ENCODE measurements at regions not wholly inside any gene's neighbourhood (a gene's known extent, or its start where the extent isn't known, plus 50 kb on each side); places are given as distances from the start of the nearest gene placed in this dataset.

DNA sequence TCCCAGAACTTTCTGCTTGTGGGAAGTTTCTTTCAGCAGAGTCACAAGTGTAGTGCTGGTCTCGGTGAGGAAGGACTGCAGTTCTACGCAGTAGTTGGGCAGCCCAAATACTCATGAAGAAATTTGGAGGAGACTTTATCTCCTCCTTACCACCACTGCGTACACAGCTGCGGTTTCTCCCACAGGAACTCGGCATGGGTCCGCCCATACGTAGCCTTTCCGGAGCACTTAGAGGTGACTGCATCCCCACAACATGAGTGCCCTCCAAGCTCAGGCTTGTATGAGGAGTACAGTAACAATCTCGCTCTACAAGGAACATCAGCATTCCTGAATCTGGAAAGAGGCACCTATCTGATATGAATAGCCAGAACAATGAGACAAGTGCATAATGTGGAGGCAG, 549.2 kb upstream of the SEMA3D start:
- TF ChIP-seq MYC (IDR thresholded peaks at IDR 0.05; ENCODE audit: low read depth, low read length) (no peak), POLR2A (IDR thresholded peaks at IDR 0.05; ENCODE audit: extremely low read depth, insufficient read length) (no peak)
- TF ChIP-seq, protein P1, sequence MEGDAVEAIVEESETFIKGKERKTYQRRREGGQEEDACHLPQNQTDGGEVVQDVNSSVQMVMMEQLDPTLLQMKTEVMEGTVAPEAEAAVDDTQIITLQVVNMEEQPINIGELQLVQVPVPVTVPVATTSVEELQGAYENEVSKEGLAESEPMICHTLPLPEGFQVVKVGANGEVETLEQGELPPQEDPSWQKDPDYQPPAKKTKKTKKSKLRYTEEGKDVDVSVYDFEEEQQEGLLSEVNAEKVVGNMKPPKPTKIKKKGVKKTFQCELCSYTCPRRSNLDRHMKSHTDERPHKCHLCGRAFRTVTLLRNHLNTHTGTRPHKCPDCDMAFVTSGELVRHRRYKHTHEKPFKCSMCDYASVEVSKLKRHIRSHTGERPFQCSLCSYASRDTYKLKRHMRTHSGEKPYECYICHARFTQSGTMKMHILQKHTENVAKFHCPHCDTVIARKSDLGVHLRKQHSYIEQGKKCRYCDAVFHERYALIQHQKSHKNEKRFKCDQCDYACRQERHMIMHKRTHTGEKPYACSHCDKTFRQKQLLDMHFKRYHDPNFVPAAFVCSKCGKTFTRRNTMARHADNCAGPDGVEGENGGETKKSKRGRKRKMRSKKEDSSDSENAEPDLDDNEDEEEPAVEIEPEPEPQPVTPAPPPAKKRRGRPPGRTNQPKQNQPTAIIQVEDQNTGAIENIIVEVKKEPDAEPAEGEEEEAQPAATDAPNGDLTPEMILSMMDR (IDR thresholded peaks at IDR 0.05; ENCODE audit: low read depth, low read length), result no peak
- TF ChIP-seq, protein P2, sequence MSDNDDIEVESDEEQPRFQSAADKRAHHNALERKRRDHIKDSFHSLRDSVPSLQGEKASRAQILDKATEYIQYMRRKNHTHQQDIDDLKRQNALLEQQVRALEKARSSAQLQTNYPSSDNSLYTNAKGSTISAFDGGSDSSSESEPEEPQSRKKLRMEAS (IDR thresholded peaks at IDR 0.05; ENCODE audit: low read depth, low read length), result no peak
- no peak overlapping the region for H3K4me3 ChIP-seq (ENCODE audit: low read depth, low read length)
- no peak for DNase-seq (ENCODE audit: low read depth)

DNA sequence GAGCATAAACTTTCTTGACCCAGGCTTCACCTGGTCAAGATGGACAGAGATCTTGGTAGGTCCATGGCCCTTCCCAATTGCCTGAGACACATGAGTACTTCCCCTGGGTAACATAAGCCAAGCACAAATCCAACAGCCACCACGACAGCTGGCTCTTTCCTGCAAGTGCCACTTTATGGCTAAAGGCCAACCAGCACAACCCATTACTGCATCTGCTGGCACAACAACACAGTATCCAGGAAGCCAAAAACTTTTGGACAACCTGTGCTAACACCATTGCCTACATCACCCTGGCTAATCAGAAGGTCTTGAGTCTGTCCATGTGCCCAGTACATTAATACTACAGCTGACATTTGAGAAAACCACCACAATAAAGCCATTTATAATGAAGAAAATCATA, 548.0 kb upstream of the SEMA3D start:
- TF ChIP-seq, protein P1 (IDR thresholded peaks at IDR 0.05; ENCODE audit: low read depth, low read length), result no peak
- TF ChIP-seq MYC (IDR thresholded peaks at IDR 0.05; ENCODE audit: low read depth, low read length), result no peak
- TF ChIP-seq POLR2A (IDR thresholded peaks at IDR 0.05; ENCODE audit: extremely low read depth, insufficient read length), result no peak
- TF ChIP-seq, protein P2 (IDR thresholded peaks at IDR 0.05; ENCODE audit: low read depth, low read length), result no peak
- no peak for DNase-seq (ENCODE audit: low read depth)
- no peak overlapping the region for H3K4me3 ChIP-seq (ENCODE audit: low read depth, low read length)

DNA sequence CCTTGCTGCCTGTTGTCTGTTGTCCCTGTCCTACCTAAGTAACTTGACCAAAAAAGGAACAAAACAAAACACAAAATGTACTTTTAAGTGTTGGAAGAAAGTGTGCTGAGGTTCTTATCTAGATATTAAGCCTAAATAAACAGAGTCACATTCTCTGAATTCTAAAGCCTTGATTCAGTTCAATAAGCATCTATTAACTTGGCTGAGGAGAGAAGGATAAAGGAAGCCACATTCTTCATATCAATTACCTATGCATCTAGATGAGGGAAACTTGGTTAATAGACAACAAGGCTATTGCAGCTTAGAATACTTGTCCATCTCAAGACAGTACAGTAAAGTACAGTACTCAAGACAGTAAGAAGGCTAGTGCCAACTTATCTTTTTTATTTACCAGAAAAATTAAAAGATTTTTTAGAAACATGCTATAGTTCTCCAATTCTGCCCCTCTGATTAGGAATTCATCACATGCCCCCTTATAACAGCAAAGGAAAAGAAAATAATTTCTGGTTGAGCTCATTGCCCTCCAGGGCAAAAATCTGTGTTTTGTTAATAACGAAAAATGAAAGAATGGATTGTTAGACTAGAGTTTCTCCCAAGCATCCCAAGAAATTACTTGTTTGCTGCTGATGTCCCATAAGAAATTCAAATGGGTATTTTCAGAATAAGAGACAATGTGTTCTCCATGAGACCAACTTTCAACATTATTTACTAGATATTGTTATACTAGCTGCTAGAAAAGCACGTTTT, 546.5 kb upstream of the SEMA3D start:
- TF ChIP-seq POLR2A (IDR thresholded peaks at IDR 0.05; ENCODE audit: extremely low read depth, insufficient read length) (no peak), MYC (IDR thresholded peaks at IDR 0.05; ENCODE audit: low read depth, low read length) (no peak)
- TF ChIP-seq, protein P1 (IDR thresholded peaks at IDR 0.05; ENCODE audit: low read depth, low read length), result no peak
- TF ChIP-seq, protein P2 (IDR thresholded peaks at IDR 0.05; ENCODE audit: low read depth, low read length), result no peak
- H3K4me3 ChIP-seq (ENCODE audit: low read depth, low read length), result no peak overlapping the region
- DNase-seq (ENCODE audit: low read depth), result no peak

DNA sequence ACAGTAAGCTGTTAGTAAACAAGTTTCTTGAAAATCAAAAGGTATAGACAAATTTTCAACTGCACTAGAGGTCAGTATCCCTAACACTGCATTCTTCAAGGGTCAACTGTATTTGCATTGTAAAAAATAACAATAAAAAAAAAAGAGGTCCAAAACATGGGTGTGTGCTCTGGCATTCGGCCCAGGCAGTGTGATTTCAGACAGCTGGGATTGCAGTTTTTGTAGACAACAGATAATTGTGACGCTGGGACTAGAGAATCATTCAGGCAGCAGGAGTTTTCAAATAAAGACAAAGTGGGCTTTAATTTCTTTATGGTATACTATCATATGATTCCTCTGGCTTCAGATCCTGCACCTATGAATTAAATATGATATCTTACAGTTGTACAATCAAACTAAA, 543.2 kb upstream of the SEMA3D start:
- H3K4me3 ChIP-seq (ENCODE audit: low read depth, low read length), result no peak overlapping the region
- TF ChIP-seq POLR2A (IDR thresholded peaks at IDR 0.05; ENCODE audit: extremely low read depth, insufficient read length) (no peak), MYC (IDR thresholded peaks at IDR 0.05; ENCODE audit: low read depth, low read length) (no peak)
- TF ChIP-seq, protein P2 (IDR thresholded peaks at IDR 0.05; ENCODE audit: low read depth, low read length), result no peak
- TF ChIP-seq, protein P1 (IDR thresholded peaks at IDR 0.05; ENCODE audit: low read depth, low read length), result no peak
- DNase-seq (ENCODE audit: low read depth), result no peak

DNA sequence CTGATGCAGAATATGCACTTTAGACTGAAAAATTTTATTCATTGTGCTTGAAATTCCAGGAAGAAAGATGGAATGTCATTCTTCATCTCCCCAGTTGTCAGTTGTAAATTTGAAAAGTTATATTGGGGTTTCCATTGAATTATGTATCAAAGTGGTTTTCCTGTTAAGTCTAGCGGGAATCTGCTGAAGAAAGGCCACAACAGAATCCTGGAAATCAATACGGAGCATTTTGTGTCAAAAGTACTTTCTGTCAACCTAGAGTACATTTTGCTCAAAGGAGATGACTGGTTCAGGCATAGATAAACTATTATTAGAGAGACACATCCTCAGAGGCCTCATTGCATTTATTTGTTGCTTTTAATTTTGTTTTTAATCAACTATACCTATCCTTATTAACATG, 538.2 kb upstream of the SEMA3D start:
- H3K4me3 ChIP-seq (ENCODE audit: low read depth, low read length), result no peak overlapping the region
- TF ChIP-seq, protein P2 (IDR thresholded peaks at IDR 0.05; ENCODE audit: low read depth, low read length), result no peak
- TF ChIP-seq, protein P1 (IDR thresholded peaks at IDR 0.05; ENCODE audit: low read depth, low read length), result no peak
- TF ChIP-seq POLR2A (IDR thresholded peaks at IDR 0.05; ENCODE audit: extremely low read depth, insufficient read length) (no peak), MYC (IDR thresholded peaks at IDR 0.05; ENCODE audit: low read depth, low read length) (no peak)
- DNase-seq (ENCODE audit: low read depth), result no peak

All from NB4 (cell line).